PFSK-1 (cell line): ENCODE measurements at regions not wholly inside any gene's neighbourhood (a gene's known extent, or its start where the extent isn't known, plus 50 kb on each side); places are given as distances from the start of the nearest gene placed in this dataset.

Experiments
- POLR2AphosphoS5 ChIP-seq: IDR thresholded peaks from 2 replicates; pipeline ENCODE4 v1.6.1; 2012; ENCODE audit warnings: low read depth, mild to moderate bottlenecking, control low read depth, low read length, moderate library complexity
- TAF1 ChIP-seq: IDR thresholded peaks from 2 replicates; pipeline ENCODE4 v1.6.1; 2012; ENCODE audit warnings: low read length, control low read depth, borderline replicate concordance; ENCODE audit not compliant: insufficient read depth
- TF ChIP-seq, protein P1 (sequence below), 2 experiments: IDR thresholded peaks; 2 replicates each; pipeline versions ENCODE4 v1.6.1 to v1.8.0; 2011 to 2012; ENCODE audit warnings: low read depth in 2 of 2, low read length in 2 of 2, control low read depth in 1 of 2, inconsistent platforms in 1 of 2, mild to moderate bottlenecking in 1 of 2, moderate library complexity in 1 of 2; ENCODE audit not compliant: insufficient read depth in 1 of 2

DNA sequence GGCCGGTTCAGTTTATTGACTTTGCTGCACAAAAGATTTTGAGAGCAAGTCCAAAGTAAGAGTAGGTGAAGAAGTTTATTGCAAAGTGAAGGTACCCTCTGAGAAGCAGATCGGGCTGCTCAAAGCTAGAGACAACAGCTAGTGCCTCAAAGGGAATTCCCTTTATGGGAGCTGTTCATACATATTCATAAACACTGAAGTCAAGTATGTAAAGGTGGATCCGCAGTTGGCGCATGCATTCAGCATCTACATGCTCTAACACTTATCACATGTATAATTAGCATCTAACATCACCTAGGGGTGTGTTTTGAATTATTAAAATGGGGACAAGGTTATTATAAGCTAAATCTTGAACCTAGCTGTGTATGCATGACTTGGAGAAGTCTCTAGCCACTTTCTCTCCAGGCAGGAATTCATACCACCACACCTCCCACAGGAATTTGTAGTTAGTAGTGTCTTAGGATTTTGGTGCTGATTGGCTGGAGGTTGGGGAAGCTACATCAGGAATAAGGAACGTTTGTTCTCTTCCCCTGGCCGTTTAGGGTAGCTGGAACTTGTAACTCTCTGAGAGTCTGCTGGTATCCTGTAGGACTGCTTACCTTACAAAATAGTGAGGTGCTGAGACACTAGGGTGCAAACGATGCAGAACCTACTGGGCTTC is 1633.9 kb downstream of the GRIK2 start:
- TF ChIP-seq POLR2AphosphoS5 (no peak), TAF1 (no peak)
- TF ChIP-seq, protein P1, sequence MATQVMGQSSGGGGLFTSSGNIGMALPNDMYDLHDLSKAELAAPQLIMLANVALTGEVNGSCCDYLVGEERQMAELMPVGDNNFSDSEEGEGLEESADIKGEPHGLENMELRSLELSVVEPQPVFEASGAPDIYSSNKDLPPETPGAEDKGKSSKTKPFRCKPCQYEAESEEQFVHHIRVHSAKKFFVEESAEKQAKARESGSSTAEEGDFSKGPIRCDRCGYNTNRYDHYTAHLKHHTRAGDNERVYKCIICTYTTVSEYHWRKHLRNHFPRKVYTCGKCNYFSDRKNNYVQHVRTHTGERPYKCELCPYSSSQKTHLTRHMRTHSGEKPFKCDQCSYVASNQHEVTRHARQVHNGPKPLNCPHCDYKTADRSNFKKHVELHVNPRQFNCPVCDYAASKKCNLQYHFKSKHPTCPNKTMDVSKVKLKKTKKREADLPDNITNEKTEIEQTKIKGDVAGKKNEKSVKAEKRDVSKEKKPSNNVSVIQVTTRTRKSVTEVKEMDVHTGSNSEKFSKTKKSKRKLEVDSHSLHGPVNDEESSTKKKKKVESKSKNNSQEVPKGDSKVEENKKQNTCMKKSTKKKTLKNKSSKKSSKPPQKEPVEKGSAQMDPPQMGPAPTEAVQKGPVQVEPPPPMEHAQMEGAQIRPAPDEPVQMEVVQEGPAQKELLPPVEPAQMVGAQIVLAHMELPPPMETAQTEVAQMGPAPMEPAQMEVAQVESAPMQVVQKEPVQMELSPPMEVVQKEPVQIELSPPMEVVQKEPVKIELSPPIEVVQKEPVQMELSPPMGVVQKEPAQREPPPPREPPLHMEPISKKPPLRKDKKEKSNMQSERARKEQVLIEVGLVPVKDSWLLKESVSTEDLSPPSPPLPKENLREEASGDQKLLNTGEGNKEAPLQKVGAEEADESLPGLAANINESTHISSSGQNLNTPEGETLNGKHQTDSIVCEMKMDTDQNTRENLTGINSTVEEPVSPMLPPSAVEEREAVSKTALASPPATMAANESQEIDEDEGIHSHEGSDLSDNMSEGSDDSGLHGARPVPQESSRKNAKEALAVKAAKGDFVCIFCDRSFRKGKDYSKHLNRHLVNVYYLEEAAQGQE (IDR thresholded peaks at IDR 0.05; ENCODE audit: insufficient read depth in 1 of 2, low read depth in 2 of 2, low read length in 2 of 2): no peak
